Nephron (organoid): ENCODE measurements at regions not wholly inside any gene's neighbourhood (a gene's known extent, or its start where the extent isn't known, plus 50 kb on each side); places are given as distances from the start of the nearest gene placed in this dataset.

Experiments used
- H3K27ac Mint-ChIP-seq, 3 experiments: 2 replicates each; pipeline ENCODE4 v1.8.0; 2020; ENCODE audit warnings: mixed read lengths in 3 of 3, mild to moderate bottlenecking in 2 of 3, moderate library complexity in 1 of 3
- H3K27me3 Mint-ChIP-seq: 2 replicates; pipeline ENCODE4 v1.8.0; 2021; ENCODE audit warnings: low read depth, mild to moderate bottlenecking, moderate library complexity, mixed read lengths
- H3K36me3 Mint-ChIP-seq: 2 replicates; pipeline ENCODE4 v1.8.0; 2020; ENCODE audit warnings: low read depth, mixed read lengths
- H3K4me1 Mint-ChIP-seq: 2 replicates; pipeline ENCODE4 v1.8.0; 2020; ENCODE audit warnings: mixed read lengths
- H3K4me3 Mint-ChIP-seq, 3 experiments: 2 replicates each; pipeline ENCODE4 v1.8.0; 2020; ENCODE audit warnings: mild to moderate bottlenecking in 3 of 3, mixed read lengths in 3 of 3, moderate library complexity in 2 of 3
- H3K9me3 Mint-ChIP-seq: 2 replicates; pipeline ENCODE4 v1.8.0; 2020; ENCODE audit warnings: mixed read lengths
- CTCF ChIP-seq, 3 experiments: fragments of 200-600 bp; sonication (generic); IDR thresholded peaks; one replicate each; pipeline ENCODE4 v1.5.0; 2021; ENCODE audit warnings: antibody characterized with exemption in 3 of 3; ENCODE audit not compliant: unreplicated experiment in 3 of 3

- Mint-ChIP-seq H3K9me3 (peaks cover 4% of the 10 kb centered on the region), H3K4me3 (no peak overlapping the region), H3K27me3 (peaks cover 37% of the 10 kb centered on the region), H3K27ac (peak overlapping the region in 1 of 3 experiments; percentile 39), H3K36me3 (peaks cover 4% of the 10 kb centered on the region), H3K4me1 (peaks cover 13% of the 10 kb centered on the region)
- TF ChIP-seq CTCF (IDR thresholded peaks at IDR 0.05; ENCODE audit: unreplicated experiment in 3 of 3), result no peak
Observed at GRCh38 chr22:27615408-27615807, 186.1 kb downstream of the MN1 start.

- Mint-ChIP-seq H3K4me3 (no peak overlapping the region), H3K36me3 (peaks cover 4% of the 10 kb centered on the region), H3K27ac (no peak overlapping the region), H3K4me1 (peaks cover 13% of the 10 kb centered on the region), H3K9me3 (peaks cover 4% of the 10 kb centered on the region), H3K27me3 (peaks cover 41% of the 10 kb centered on the region)
- no peak for TF ChIP-seq CTCF (IDR thresholded peaks at IDR 0.05; ENCODE audit: unreplicated experiment in 3 of 3)
Observed at GRCh38 chr22:27616033-27616432, 185.5 kb downstream of the MN1 start.

- peaks cover 4% of the 10 kb centered on the region for H3K36me3 Mint-ChIP-seq
- no peak overlapping the region for H3K4me3 Mint-ChIP-seq
- H3K4me1 Mint-ChIP-seq, result peaks cover 13% of the 10 kb centered on the region
- H3K27me3 Mint-ChIP-seq, result peaks cover 40% of the 10 kb centered on the region
- peaks cover 4% of the 10 kb centered on the region for H3K9me3 Mint-ChIP-seq
- no peak for TF ChIP-seq CTCF (IDR thresholded peaks at IDR 0.05; ENCODE audit: unreplicated experiment in 3 of 3)
- H3K27ac Mint-ChIP-seq, result peak overlapping the region in 1 of 3 experiments; percentile 12
Observed at GRCh38 chr22:27617214-27617881, 184.2 kb downstream of the MN1 start.

- peaks cover 28% of the 10 kb centered on the region for H3K27me3 Mint-ChIP-seq
- peaks cover 12% of the 10 kb centered on the region for H3K4me1 Mint-ChIP-seq
- H3K27ac Mint-ChIP-seq, result peak overlapping the region in 1 of 3 experiments; percentile 23
- H3K4me3 Mint-ChIP-seq, result no peak overlapping the region
- no peak for TF ChIP-seq CTCF (IDR thresholded peaks at IDR 0.05; ENCODE audit: unreplicated experiment in 3 of 3)
- no peaks in the 10 kb centered on the region for H3K36me3 Mint-ChIP-seq
- H3K9me3 Mint-ChIP-seq, result peaks cover 4% of the 10 kb centered on the region
Observed at GRCh38 chr22:27620367-27621154, 181.0 kb downstream of the MN1 start.

- TF ChIP-seq CTCF (IDR thresholded peaks at IDR 0.05; ENCODE audit: unreplicated experiment in 3 of 3), result no peak
- peaks cover 4% of the 10 kb centered on the region for H3K9me3 Mint-ChIP-seq
- peaks cover 17% of the 10 kb centered on the region for H3K4me1 Mint-ChIP-seq
- no peak overlapping the region for H3K4me3 Mint-ChIP-seq
- H3K27ac Mint-ChIP-seq, result no peak overlapping the region
- H3K36me3 Mint-ChIP-seq, result no peaks in the 10 kb centered on the region
- H3K27me3 Mint-ChIP-seq, result peaks cover 28% of the 10 kb centered on the region
Observed at GRCh38 chr22:27621486-27622070, 180.0 kb downstream of the MN1 start.
